ENCODE measurements at regions not wholly inside any gene's neighbourhood (a gene's known extent, or its start where the extent isn't known, plus 50 kb on each side); places are given as distances from the start of the nearest gene placed in this dataset.
"Not testable (repeated sequence)": the region's sequence is repeated elsewhere in the genome, so short reads cannot be mapped to it uniquely, and the experiment has no call there.

- in situ Hi-C loops (cut with HindIII; ENCODE audit: low pct_unique_long_range_greater_than_20kb, low sequenced_read_pairs), result no loop called here
- TF ChIP-seq JUND (IDR thresholded peaks at IDR 0.05; ENCODE audit: low read depth), result no peak
- no peak for DNase-seq (ENCODE audit: low read depth in 1 of 2, low spot score in 1 of 2)
These were observed 73.4 kb upstream of the FOXE1 start for GRCh38 chr9:97779608-97780007.

- no peak for TF ChIP-seq JUND (IDR thresholded peaks at IDR 0.05; ENCODE audit: low read depth)
- peak in 1 of 2 experiments; percentile 24 for DNase-seq (ENCODE audit: low read depth in 1 of 2, low spot score in 1 of 2)
- in situ Hi-C loops (cut with HindIII; ENCODE audit: low pct_unique_long_range_greater_than_20kb, low sequenced_read_pairs), result no loop called here
These were observed 71.1 kb upstream of the FOXE1 start for GRCh38 chr9:97781902-97782301.

GRCh38 chr9:97786341-97786740 is 66.7 kb upstream of the FOXE1 start:
- in situ Hi-C loops (cut with HindIII; ENCODE audit: low pct_unique_long_range_greater_than_20kb, low sequenced_read_pairs), result no loop called here
- peak; percentile 20 to 41 for DNase-seq (ENCODE audit: low read depth in 1 of 2, low spot score in 1 of 2)
- TF ChIP-seq JUND (IDR thresholded peaks at IDR 0.05; ENCODE audit: low read depth), result no peak

GRCh38 chr9:97787551-97787950 is 65.5 kb upstream of the FOXE1 start:
- in situ Hi-C loops (cut with HindIII; ENCODE audit: low pct_unique_long_range_greater_than_20kb, low sequenced_read_pairs), result no loop called here
- TF ChIP-seq JUND (IDR thresholded peaks at IDR 0.05; ENCODE audit: low read depth), result no peak
- no peak for DNase-seq (ENCODE audit: low read depth in 1 of 2, low spot score in 1 of 2)

- peak in 1 of 2 experiments; percentile 10 for DNase-seq (ENCODE audit: low read depth in 1 of 2, low spot score in 1 of 2)
- TF ChIP-seq JUND (IDR thresholded peaks at IDR 0.05; ENCODE audit: low read depth), result no peak
- in situ Hi-C loops (cut with HindIII; ENCODE audit: low pct_unique_long_range_greater_than_20kb, low sequenced_read_pairs), result no loop called here
These were observed 64.0 kb upstream of the FOXE1 start for GRCh38 chr9:97788763-97789663.

- DNase-seq (ENCODE audit: low read depth in 1 of 2, low spot score in 1 of 2), result no peak
- in situ Hi-C loops (cut with HindIII; ENCODE audit: low pct_unique_long_range_greater_than_20kb, low sequenced_read_pairs), result no loop called here
- TF ChIP-seq JUND (IDR thresholded peaks at IDR 0.05; ENCODE audit: low read depth), result no peak
These were observed 62.5 kb upstream of the FOXE1 start for GRCh38 chr9:97790542-97790941.

- TF ChIP-seq JUND (IDR thresholded peaks at IDR 0.05; ENCODE audit: low read depth), result no peak
- no peak for DNase-seq (ENCODE audit: low read depth in 1 of 2, low spot score in 1 of 2)
- in situ Hi-C loops (cut with HindIII; ENCODE audit: low pct_unique_long_range_greater_than_20kb, low sequenced_read_pairs), result no loop called here
These were observed 61.5 kb upstream of the FOXE1 start for GRCh38 chr9:97791542-97791941.

GRCh38 chr9:97793067-97793466 is 60.0 kb upstream of the FOXE1 start:
- no peak for TF ChIP-seq JUND (IDR thresholded peaks at IDR 0.05; ENCODE audit: low read depth)
- in situ Hi-C loops (cut with HindIII; ENCODE audit: low pct_unique_long_range_greater_than_20kb, low sequenced_read_pairs), result no loop called here
- no peak for DNase-seq (ENCODE audit: low read depth in 1 of 2, low spot score in 1 of 2)

- in situ Hi-C loops (cut with HindIII; ENCODE audit: low pct_unique_long_range_greater_than_20kb, low sequenced_read_pairs), result no loop called here
- TF ChIP-seq JUND (IDR thresholded peaks at IDR 0.05; ENCODE audit: low read depth), result no peak
These were observed 58.4 kb upstream of the FOXE1 start for GRCh38 chr9:97794666-97795065.

GRCh38 chr9:97796176-97796575 is 56.9 kb upstream of the FOXE1 start:
- DNase-seq (ENCODE audit: low read depth in 1 of 2, low spot score in 1 of 2); in situ Hi-C loops (cut with HindIII; ENCODE audit: low pct_unique_long_range_greater_than_20kb, low sequenced_read_pairs): not testable (repeated sequence)

More at GRCh38 chr9:97794666-97795065, 58.4 kb upstream of the FOXE1 start:
- DNase-seq (ENCODE audit: low read depth in 1 of 2, low spot score in 1 of 2), result no peak

GRCh38 chr9:97801180-97801579 is 51.8 kb upstream of the FOXE1 start:
- TF ChIP-seq JUND (IDR thresholded peaks at IDR 0.05; ENCODE audit: low read depth), result no peak

GRCh38 chr9:97802276-97802675 is 50.8 kb upstream of the FOXE1 start:
- no peak for TF ChIP-seq JUND (IDR thresholded peaks at IDR 0.05; ENCODE audit: low read depth)
- in situ Hi-C loops (cut with HindIII; ENCODE audit: low pct_unique_long_range_greater_than_20kb, low sequenced_read_pairs), result no loop called here
- no peak for DNase-seq (ENCODE audit: low read depth in 1 of 2, low spot score in 1 of 2)

More at GRCh38 chr9:97801180-97801579, 51.8 kb upstream of the FOXE1 start:
- no peak for DNase-seq (ENCODE audit: low read depth in 1 of 2, low spot score in 1 of 2)
- in situ Hi-C loops (cut with HindIII; ENCODE audit: low pct_unique_long_range_greater_than_20kb, low sequenced_read_pairs), result no loop called here

GRCh38 chr9:97803167-97804058 is 49.6 kb upstream of the FOXE1 start:
- in situ Hi-C loops (cut with HindIII; ENCODE audit: low pct_unique_long_range_greater_than_20kb, low sequenced_read_pairs), result no loop called here
- DNase-seq (ENCODE audit: low read depth in 1 of 2, low spot score in 1 of 2), result peak; percentile 73 to 87
- TF ChIP-seq JUND (IDR thresholded peaks at IDR 0.05; ENCODE audit: low read depth), result no peak

Data from T47D (cell line).